ENCODE measurements at regions not wholly inside any gene's neighbourhood (a gene's known extent, or its start where the extent isn't known, plus 50 kb on each side); places are given as distances from the start of the nearest gene placed in this dataset.

DNA sequence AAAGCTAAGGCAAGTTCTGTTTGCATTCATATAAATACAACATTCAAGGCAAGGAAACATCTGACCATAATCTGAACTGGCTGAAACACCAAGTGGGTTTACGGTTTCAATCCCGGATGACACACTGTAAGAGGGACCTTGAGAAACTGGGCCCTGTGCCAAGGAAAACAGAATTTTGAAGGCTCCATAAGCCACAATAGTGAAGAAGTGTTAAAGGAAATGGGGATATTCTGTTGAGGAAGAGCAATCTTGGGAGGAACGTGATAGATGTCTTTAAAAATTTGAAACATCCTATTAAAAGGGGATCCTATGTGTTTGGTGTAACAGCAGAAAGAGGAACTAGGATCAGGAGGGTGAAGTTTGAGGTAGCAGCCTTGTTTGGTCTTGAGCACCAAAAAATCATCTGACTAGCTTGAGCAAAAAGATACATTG, 82.4 kb upstream of the TAB2 start:
- TF ChIP-seq CTCF (IDR thresholded peaks at IDR 0.05; ENCODE audit: extremely low read depth, missing control alignments), result no peak
- DNase-seq (ENCODE audit: low spot score), result peak; percentile 55

DNA sequence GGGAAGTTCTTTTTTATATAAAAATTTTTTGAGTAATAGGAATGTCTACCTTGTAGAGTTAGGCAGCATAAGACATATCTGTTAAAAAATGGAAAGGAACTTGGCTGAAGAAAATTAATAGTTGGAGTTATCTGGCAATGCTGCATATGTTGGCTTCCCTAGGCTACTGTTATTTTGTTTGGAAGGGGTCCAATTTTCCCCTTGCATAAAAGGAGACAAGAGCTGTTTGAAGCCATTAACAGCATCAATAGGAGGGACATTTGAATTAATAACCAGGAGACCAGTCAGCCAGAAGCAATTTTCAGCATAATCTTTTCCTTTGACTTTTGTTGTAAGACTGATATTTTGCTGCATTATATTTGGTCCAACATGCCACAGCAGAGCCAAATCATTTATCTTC, 80.9 kb upstream of the TAB2 start:
- TF ChIP-seq CTCF (IDR thresholded peaks at IDR 0.05; ENCODE audit: extremely low read depth, missing control alignments), result no peak
- no peak for DNase-seq (ENCODE audit: low spot score)

DNA sequence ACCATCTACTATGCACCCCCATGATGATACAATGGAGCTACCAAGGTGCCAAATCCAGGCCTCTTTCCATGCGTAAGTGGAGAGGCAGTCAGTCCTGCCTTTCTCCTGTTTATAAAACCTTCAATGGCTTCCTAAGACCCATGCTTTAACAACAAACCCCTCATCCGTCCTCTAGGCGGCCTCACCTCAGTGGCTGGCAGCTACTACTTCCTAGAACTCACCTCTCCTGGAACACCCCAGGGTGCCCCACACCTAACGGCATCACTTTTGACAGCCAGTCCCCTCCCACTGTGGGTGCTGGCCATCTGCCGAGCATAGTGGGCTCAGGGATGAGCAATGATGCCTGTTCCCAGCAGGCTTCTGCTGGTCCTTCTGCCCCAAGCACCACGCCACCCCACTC, 80.0 kb upstream of the TAB2 start:
- no peak for TF ChIP-seq CTCF (IDR thresholded peaks at IDR 0.05; ENCODE audit: extremely low read depth, missing control alignments)
- no peak for DNase-seq (ENCODE audit: low spot score)

GRCh38 chr6:149239573-149240209, 77.8 kb upstream of the TAB2 start:
- no peak for DNase-seq (ENCODE audit: low spot score)
- no peak for TF ChIP-seq CTCF (IDR thresholded peaks at IDR 0.05; ENCODE audit: extremely low read depth, missing control alignments)

- TF ChIP-seq CTCF (IDR thresholded peaks at IDR 0.05; ENCODE audit: extremely low read depth, missing control alignments), result no peak
- DNase-seq (ENCODE audit: low spot score), result no peak
Measured at GRCh38 chr6:149242883-149243282, 74.6 kb upstream of the TAB2 start.

DNA sequence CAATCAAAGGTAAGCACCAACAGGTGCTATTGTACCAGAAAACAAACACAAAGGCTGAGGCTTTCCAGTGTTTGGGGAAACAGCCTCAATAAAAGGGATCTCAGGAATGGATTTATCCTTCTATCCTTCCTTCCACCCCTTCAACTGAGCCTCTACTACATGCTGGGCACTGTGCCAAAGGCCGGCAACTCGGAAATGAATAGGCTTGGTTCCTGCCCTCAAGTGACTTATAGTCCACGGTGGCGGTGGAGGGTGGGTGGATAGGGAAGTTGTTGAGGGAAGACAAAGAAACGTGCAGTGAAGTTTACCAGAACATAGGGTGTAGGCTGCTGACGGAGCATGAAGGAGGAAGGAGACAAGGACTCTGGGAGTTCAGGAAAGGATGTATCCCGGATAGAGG, 73.4 kb upstream of the TAB2 start:
- no peak for DNase-seq (ENCODE audit: low spot score)
- no peak for TF ChIP-seq CTCF (IDR thresholded peaks at IDR 0.05; ENCODE audit: extremely low read depth, missing control alignments)

DNA sequence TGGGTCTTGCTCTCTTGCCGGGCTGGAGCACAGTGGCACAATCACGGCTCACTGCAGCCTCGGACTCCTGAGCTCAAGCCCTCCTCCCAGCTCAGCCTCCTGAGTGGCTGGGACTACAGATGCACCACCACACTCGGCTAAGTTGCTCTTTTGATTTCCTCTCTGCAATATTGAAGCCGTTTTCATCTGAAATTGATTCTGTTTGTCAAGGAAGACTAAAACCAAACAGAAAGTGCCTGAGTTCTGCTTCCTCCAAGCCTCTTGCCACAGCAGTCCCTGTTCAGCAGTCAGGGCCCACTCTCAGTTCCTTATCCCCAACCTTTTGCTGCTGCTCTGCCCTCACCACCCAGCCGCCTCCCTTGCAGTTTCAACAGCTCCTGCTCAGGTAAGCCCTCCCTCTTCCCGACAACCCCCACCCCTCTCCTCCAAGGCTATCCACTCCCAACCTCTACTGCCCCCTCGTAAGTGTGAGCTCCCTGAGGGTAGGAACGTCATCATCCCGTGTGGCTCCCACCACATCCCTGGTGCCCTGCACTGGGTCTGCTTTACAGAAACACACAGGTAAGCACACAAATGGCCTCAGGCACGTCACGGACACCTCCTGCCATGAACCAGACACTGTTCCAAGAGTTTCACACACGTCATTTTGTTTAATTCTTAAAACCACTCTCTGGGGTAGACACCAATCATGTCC, 70.7 kb upstream of the TAB2 start:
- no peak for TF ChIP-seq CTCF (IDR thresholded peaks at IDR 0.05; ENCODE audit: extremely low read depth, missing control alignments)
- DNase-seq (ENCODE audit: low spot score), result peak; percentile 57
